RWPE2 (cell line): ENCODE measurements at regions not wholly inside any gene's neighbourhood (a gene's known extent, or its start where the extent isn't known, plus 50 kb on each side); places are given as distances from the start of the nearest gene placed in this dataset.
A peak's percentile ranks its signal among the peaks of the same experiment; 100 is the strongest.

Experiments
- ATAC-seq: fragments of 200-7000 bp; cut with Tn5 transposase; 3 replicates; pipeline ENCODE4 v1.9.1; 2021; ENCODE audit warnings: low read depth
- DNase-seq: peaks from one replicate; pipeline ENCODE4 v3.0.0-alpha.2; 2020; ENCODE audit warnings: low spot score
- H3K27ac ChIP-seq: fragments of 450-650 bp; 2 replicates; pipeline ENCODE4 v1.5.1; 2017; ENCODE audit warnings: mild to moderate bottlenecking; ENCODE audit not compliant: poor library complexity, severe bottlenecking
- H3K27me3 ChIP-seq: fragments of 250-450 bp; sonication (Bioruptor Pico); 2 replicates; pipeline ENCODE4 v1.5.1; 2021; ENCODE audit warnings: mild to moderate bottlenecking, moderate library complexity; ENCODE audit not compliant: insufficient read depth, poor library complexity, severe bottlenecking
- H3K36me3 ChIP-seq: fragments of 250-450 bp; sonication (Bioruptor Pico); 2 replicates; pipeline ENCODE4 v1.5.1; 2020; ENCODE audit warnings: low read depth, mild to moderate bottlenecking, moderate library complexity
- H3K4me1 ChIP-seq: fragments of 250-450 bp; sonication (Bioruptor Pico); 2 replicates; pipeline ENCODE4 v1.5.1; 2021; ENCODE audit warnings: mild to moderate bottlenecking, moderate library complexity; ENCODE audit not compliant: insufficient read depth, poor library complexity, severe bottlenecking
- H3K4me3 ChIP-seq: fragments of 250-450 bp; sonication (Bioruptor Pico); 2 replicates; pipeline ENCODE4 v1.5.1; 2021; ENCODE audit warnings: mild to moderate bottlenecking, moderate library complexity; ENCODE audit not compliant: severe bottlenecking
- H3K9me3 ChIP-seq: fragments of 250-450 bp; sonication (Bioruptor Pico); 2 replicates; pipeline ENCODE4 v1.5.1; 2021; ENCODE audit warnings: mild to moderate bottlenecking, moderate library complexity; ENCODE audit not compliant: severe bottlenecking
- TF ChIP-seq, protein P1 (sequence below): fragments of 450-650 bp; IDR thresholded peaks from one replicate; pipeline ENCODE4 v1.5.1; 2017; ENCODE audit warnings: mild to moderate bottlenecking, moderate library complexity; ENCODE audit not compliant: poor library complexity, severe bottlenecking

- Histone ChIP-seq H3K27ac (peak overlapping the region; percentile 18), H3K27me3 (no peaks in the 10 kb centered on the region), H3K4me1 (peaks cover 19% of the 10 kb centered on the region), H3K9me3 (no peaks in the 10 kb centered on the region), H3K36me3 (no peaks in the 10 kb centered on the region), H3K4me3 (no peak overlapping the region)
- ATAC-seq: no peak
- no peak for DNase-seq
- TF ChIP-seq, protein P1, sequence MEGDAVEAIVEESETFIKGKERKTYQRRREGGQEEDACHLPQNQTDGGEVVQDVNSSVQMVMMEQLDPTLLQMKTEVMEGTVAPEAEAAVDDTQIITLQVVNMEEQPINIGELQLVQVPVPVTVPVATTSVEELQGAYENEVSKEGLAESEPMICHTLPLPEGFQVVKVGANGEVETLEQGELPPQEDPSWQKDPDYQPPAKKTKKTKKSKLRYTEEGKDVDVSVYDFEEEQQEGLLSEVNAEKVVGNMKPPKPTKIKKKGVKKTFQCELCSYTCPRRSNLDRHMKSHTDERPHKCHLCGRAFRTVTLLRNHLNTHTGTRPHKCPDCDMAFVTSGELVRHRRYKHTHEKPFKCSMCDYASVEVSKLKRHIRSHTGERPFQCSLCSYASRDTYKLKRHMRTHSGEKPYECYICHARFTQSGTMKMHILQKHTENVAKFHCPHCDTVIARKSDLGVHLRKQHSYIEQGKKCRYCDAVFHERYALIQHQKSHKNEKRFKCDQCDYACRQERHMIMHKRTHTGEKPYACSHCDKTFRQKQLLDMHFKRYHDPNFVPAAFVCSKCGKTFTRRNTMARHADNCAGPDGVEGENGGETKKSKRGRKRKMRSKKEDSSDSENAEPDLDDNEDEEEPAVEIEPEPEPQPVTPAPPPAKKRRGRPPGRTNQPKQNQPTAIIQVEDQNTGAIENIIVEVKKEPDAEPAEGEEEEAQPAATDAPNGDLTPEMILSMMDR: no peak
These were observed 60.9 kb upstream of the KLF7 start for GRCh38 chr2:207226671-207227061.

GRCh38 chr2:207227062-207227748, 61.5 kb upstream of the KLF7 start:
- Histone ChIP-seq H3K9me3 (no peaks in the 10 kb centered on the region), H3K27ac (peak overlapping the region; percentile 18), H3K4me1 (peaks cover 19% of the 10 kb centered on the region), H3K27me3 (no peaks in the 10 kb centered on the region), H3K36me3 (no peaks in the 10 kb centered on the region), H3K4me3 (no peak overlapping the region)
- TF ChIP-seq, protein P1: no peak
- no peak for ATAC-seq
- DNase-seq: no peak

DNA sequence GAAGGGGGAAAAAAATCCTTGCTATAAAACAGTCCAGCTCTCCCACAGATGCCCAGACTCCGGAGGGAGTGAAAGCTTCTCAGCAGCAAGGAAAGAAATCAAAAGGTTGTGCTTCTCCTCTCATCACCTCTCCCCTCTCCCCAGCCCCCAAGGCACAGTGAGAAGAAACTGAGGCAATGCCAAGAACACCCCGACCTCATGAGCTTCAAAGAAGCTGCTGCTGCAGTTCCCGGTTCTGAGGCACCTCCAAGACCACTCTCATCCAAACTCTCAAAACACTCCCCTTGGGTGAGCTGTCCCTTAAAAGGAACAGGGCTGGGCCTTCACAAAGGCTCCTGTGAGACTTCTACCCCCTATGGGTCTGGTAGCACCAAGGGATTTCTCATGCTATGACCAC, 62.0 kb upstream of the KLF7 start:
- ATAC-seq: no peak
- H3K4me3 ChIP-seq: no peak overlapping the region

DNA sequence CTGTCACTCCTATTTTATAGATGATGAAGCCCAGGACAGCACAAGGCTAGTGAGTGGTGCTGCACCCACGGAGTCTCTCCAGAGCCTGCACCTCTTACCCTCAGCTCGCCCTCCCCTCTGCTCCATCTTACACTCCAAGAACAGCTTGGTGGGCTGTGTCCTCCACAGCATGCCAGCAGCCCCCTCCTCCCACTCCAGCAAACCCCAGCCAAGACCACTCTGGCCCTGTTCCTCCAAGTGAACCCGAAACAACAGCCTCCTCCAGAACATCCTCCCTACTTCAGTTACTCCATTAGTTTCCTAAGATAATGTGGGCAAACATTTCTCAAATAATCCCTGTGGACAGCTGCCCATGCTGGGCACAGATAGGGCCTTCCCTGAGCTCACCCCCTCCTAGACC, 62.7 kb upstream of the KLF7 start:
- no peak for ATAC-seq
- no peaks in the 10 kb centered on the region for H3K36me3 ChIP-seq
- peaks cover 10% of the 10 kb centered on the region for H3K4me1 ChIP-seq
- no peak overlapping the region for H3K27ac ChIP-seq
- no peak overlapping the region for H3K4me3 ChIP-seq
- H3K9me3 ChIP-seq: no peaks in the 10 kb centered on the region
- no peaks in the 10 kb centered on the region for H3K27me3 ChIP-seq
- TF ChIP-seq, protein P1: no peak
- DNase-seq: no peak

More for the DNA sequence above, 62.0 kb upstream of the KLF7 start:
- Histone ChIP-seq H3K9me3 (no peaks in the 10 kb centered on the region), H3K36me3 (no peaks in the 10 kb centered on the region), H3K4me1 (peaks cover 16% of the 10 kb centered on the region), H3K27me3 (no peaks in the 10 kb centered on the region), H3K27ac (no peak overlapping the region)
- DNase-seq: no peak
- TF ChIP-seq, protein P1: no peak

- DNase-seq: no peak
- peaks cover 10% of the 10 kb centered on the region for H3K4me1 ChIP-seq
- ATAC-seq: no peak
- H3K27me3 ChIP-seq: no peaks in the 10 kb centered on the region
- no peak overlapping the region for H3K4me3 ChIP-seq
- no peak overlapping the region for H3K27ac ChIP-seq
- H3K9me3 ChIP-seq: no peaks in the 10 kb centered on the region
- TF ChIP-seq, protein P1: no peak
- no peaks in the 10 kb centered on the region for H3K36me3 ChIP-seq
These were observed 63.4 kb upstream of the KLF7 start for GRCh38 chr2:207229161-207229560.
